HEK293 (cell line): ENCODE measurements at regions not wholly inside any gene's neighbourhood (a gene's known extent, or its start where the extent isn't known, plus 50 kb on each side); places are given as distances from the start of the nearest gene placed in this dataset.

ENCODE experiments used
- CTCF ChIA-PET: fragments of 350-600 bp; formaldehyde crosslinking; extraction: SDS; loops from one replicate; lab custom pipeline; 2021; ENCODE audit warnings: antibody characterized with exemption; lab: Yijun Ruan, JAX
- POLR2A ChIA-PET: fragments of 300-600 bp; formaldehyde crosslinking; extraction: SDS; loops from one replicate; lab custom pipeline; 2020; ENCODE audit warnings: antibody characterized with exemption, inconsistent platforms; lab: Yijun Ruan, JAX
- H3K27ac ChIP-seq: fragments of 200-500 bp; sonication (Bioruptor generic); 2 replicates; pipeline ENCODE4 v1.5.1; 2014; ENCODE audit warnings: low read depth, low read length, control low read depth, inconsistent platforms; ENCODE audit errors: extremely low read depth
- H3K36me3 ChIP-seq, 2 experiments: fragments of 200-500 bp in 1 of 2; sonication (Bioruptor generic) in 1 of 2; 1 replicate in 1 of 2; 2 replicates in 1 of 2; pipeline ENCODE4 v1.5.1; 2014 to 2017; ENCODE audit warnings: inconsistent platforms in 2 of 2, low read length in 2 of 2; ENCODE audit not compliant: control insufficient read depth in 2 of 2, insufficient read depth in 1 of 2
- H3K4me1 ChIP-seq: fragments of 200-500 bp; sonication (Bioruptor generic); 2 replicates; pipeline ENCODE4 v1.5.1; 2014; ENCODE audit warnings: mild to moderate bottlenecking, low read length, inconsistent platforms; ENCODE audit not compliant: control insufficient read depth, insufficient read depth
- H3K4me3 ChIP-seq: 2 replicates; pipeline ENCODE4 v1.5.1; 2011; ENCODE audit warnings: low read depth, mild to moderate bottlenecking, control low read depth, low read length, moderate library complexity
- H3K9me3 ChIP-seq: fragments of 200-500 bp; sonication (Bioruptor generic); 2 replicates; pipeline ENCODE4 v1.5.1; 2014; ENCODE audit warnings: low read depth, low read length, inconsistent platforms; ENCODE audit not compliant: control insufficient read depth, insufficient read depth
- GLI2 ChIP-seq: fragments of 450-650 bp; formaldehyde crosslinking; IDR thresholded peaks from 2 replicates; pipeline ENCODE4; 2017; ENCODE audit warnings: missing biosample characterization, missing genetic modification characterization, low read depth, borderline replicate concordance
- GLI4 ChIP-seq: fragments of 450-650 bp; formaldehyde crosslinking; IDR thresholded peaks from 2 replicates; pipeline ENCODE4 v1.5.1; 2016; ENCODE audit warnings: missing biosample characterization, missing genetic modification characterization
- KLF16 ChIP-seq: fragments of 450-650 bp; formaldehyde crosslinking; IDR thresholded peaks from 2 replicates; pipeline ENCODE4 v1.5.1; 2017; ENCODE audit warnings: missing biosample characterization, missing genetic modification characterization
- KLF8 ChIP-seq: fragments of 450-650 bp; formaldehyde crosslinking; IDR thresholded peaks from 2 replicates; pipeline ENCODE4 v1.5.1; 2016; ENCODE audit warnings: missing biosample characterization, missing genetic modification characterization
- YY1 ChIP-seq: fragments of 450-650 bp; formaldehyde crosslinking; IDR thresholded peaks from 2 replicates; pipeline ENCODE4 v1.5.1; 2018; ENCODE audit warnings: missing biosample characterization, missing genetic modification characterization
- ZBTB48 ChIP-seq: fragments of 450-650 bp; formaldehyde crosslinking; IDR thresholded peaks from 2 replicates; pipeline ENCODE4 v1.5.1; 2016; ENCODE audit warnings: missing biosample characterization, missing genetic modification characterization
- ZNF114 ChIP-seq: fragments of 450-650 bp; formaldehyde crosslinking; IDR thresholded peaks from 2 replicates; pipeline ENCODE4 v1.5.0; 2017; ENCODE audit warnings: missing biosample characterization, missing genetic modification characterization
- ZNF133 ChIP-seq: fragments of 450-650 bp; formaldehyde crosslinking; IDR thresholded peaks from 2 replicates; pipeline ENCODE4 v1.5.1; 2016; ENCODE audit warnings: missing biosample characterization, missing genetic modification characterization
- ZNF155 ChIP-seq: fragments of 450-650 bp; formaldehyde crosslinking; IDR thresholded peaks from 2 replicates; pipeline ENCODE4 v1.5.1; 2016; ENCODE audit warnings: missing biosample characterization, missing genetic modification characterization
- ZNF169 ChIP-seq: fragments of 450-650 bp; formaldehyde crosslinking; IDR thresholded peaks from 2 replicates; pipeline ENCODE4 v1.5.1; 2016; ENCODE audit warnings: missing biosample characterization, missing genetic modification characterization
- ZNF366 ChIP-seq: fragments of 450-650 bp; formaldehyde crosslinking; conservative IDR thresholded peaks from 2 replicates; pipeline ENCODE4 v1.5.1; 2016; ENCODE audit warnings: missing biosample characterization, missing genetic modification characterization
- ZNF558 ChIP-seq: fragments of 450-650 bp; formaldehyde crosslinking; IDR thresholded peaks from 2 replicates; pipeline ENCODE4 v1.5.1; 2016; ENCODE audit warnings: missing biosample characterization, missing genetic modification characterization
- ZNF707 ChIP-seq: fragments of 450-650 bp; formaldehyde crosslinking; IDR thresholded peaks from 2 replicates; pipeline ENCODE4 v1.5.1; 2016; ENCODE audit warnings: missing biosample characterization, missing genetic modification characterization
- ZNF76 ChIP-seq: fragments of 450-650 bp; formaldehyde crosslinking; IDR thresholded peaks from 2 replicates; pipeline ENCODE4; 2016; ENCODE audit warnings: low read depth, missing biosample characterization, missing genetic modification characterization, borderline replicate concordance
- ZNF777 ChIP-seq: fragments of 450-650 bp; formaldehyde crosslinking; IDR thresholded peaks from 2 replicates; pipeline ENCODE4 v1.5.1; 2017; ENCODE audit warnings: missing biosample characterization, missing genetic modification characterization, borderline replicate concordance
- ZNF837 ChIP-seq: fragments of 450-650 bp; formaldehyde crosslinking; IDR thresholded peaks from 2 replicates; pipeline ENCODE4 v1.5.1; 2016; ENCODE audit warnings: missing biosample characterization, missing genetic modification characterization
- TF ChIP-seq, protein P1 (sequence below): fragments of 450-650 bp; formaldehyde crosslinking; IDR thresholded peaks from 2 replicates; pipeline ENCODE4 v1.5.1; 2016; ENCODE audit warnings: missing biosample characterization, missing genetic modification characterization
- TF ChIP-seq, protein P2 (sequence below): fragments of 450-650 bp; formaldehyde crosslinking; IDR thresholded peaks from 2 replicates; pipeline ENCODE4 v1.5.1; 2016; ENCODE audit warnings: missing biosample characterization, missing genetic modification characterization
- TF ChIP-seq, protein P3 (sequence below): fragments of 450-650 bp; formaldehyde crosslinking; IDR thresholded peaks from 2 replicates; pipeline ENCODE4 v1.5.1; 2016; ENCODE audit warnings: missing biosample characterization, missing genetic modification characterization
- TF ChIP-seq, protein P4 (sequence below): fragments of 450-650 bp; formaldehyde crosslinking; IDR thresholded peaks from 2 replicates; pipeline ENCODE4 v1.5.1; 2016; ENCODE audit warnings: missing biosample characterization, missing genetic modification characterization
- TF ChIP-seq, protein P5 (sequence below): fragments of 450-650 bp; formaldehyde crosslinking; IDR thresholded peaks from 2 replicates; pipeline ENCODE4 v1.5.1; 2016; ENCODE audit warnings: missing biosample characterization, missing genetic modification characterization
- TF ChIP-seq, protein P6 (sequence below): fragments of 450-650 bp; formaldehyde crosslinking; IDR thresholded peaks from 2 replicates; pipeline ENCODE4 v1.5.1; 2016; ENCODE audit warnings: missing biosample characterization, missing genetic modification characterization, borderline replicate concordance

DNA sequence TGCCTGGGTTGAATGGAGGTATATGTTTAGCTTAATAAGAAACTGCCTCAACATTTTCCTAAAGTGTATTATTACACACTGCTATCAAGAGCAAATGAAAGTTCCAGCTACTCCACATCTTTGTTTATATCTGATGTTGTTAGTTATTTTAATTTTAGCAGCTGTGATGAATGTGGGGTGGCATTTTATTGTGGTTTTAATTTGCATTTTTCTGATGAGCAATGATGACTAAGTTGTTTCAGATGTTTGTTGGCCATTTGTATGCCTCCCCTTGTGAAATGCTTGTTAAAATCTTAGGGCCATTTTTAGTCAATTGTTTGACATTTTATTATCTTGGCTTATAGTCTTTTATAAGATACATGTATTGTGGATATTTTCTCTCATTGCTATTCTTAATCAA, 260.4 kb upstream of the SLCO3A1 start (continued):
- TF ChIP-seq, protein P1, sequence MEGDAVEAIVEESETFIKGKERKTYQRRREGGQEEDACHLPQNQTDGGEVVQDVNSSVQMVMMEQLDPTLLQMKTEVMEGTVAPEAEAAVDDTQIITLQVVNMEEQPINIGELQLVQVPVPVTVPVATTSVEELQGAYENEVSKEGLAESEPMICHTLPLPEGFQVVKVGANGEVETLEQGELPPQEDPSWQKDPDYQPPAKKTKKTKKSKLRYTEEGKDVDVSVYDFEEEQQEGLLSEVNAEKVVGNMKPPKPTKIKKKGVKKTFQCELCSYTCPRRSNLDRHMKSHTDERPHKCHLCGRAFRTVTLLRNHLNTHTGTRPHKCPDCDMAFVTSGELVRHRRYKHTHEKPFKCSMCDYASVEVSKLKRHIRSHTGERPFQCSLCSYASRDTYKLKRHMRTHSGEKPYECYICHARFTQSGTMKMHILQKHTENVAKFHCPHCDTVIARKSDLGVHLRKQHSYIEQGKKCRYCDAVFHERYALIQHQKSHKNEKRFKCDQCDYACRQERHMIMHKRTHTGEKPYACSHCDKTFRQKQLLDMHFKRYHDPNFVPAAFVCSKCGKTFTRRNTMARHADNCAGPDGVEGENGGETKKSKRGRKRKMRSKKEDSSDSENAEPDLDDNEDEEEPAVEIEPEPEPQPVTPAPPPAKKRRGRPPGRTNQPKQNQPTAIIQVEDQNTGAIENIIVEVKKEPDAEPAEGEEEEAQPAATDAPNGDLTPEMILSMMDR (tag by site-specific recombination): no peak
- TF ChIP-seq ZNF114 (tag by site-specific recombination) (no peak), ZNF169 (no peak), ZNF707 (no peak), GLI4 (no peak), ZNF133 (tag by site-specific recombination) (no peak), YY1 (no peak), ZNF837 (no peak), ZNF155 (tag by site-specific recombination) (no peak), ZNF558 (no peak)
- TF ChIP-seq, protein P2, sequence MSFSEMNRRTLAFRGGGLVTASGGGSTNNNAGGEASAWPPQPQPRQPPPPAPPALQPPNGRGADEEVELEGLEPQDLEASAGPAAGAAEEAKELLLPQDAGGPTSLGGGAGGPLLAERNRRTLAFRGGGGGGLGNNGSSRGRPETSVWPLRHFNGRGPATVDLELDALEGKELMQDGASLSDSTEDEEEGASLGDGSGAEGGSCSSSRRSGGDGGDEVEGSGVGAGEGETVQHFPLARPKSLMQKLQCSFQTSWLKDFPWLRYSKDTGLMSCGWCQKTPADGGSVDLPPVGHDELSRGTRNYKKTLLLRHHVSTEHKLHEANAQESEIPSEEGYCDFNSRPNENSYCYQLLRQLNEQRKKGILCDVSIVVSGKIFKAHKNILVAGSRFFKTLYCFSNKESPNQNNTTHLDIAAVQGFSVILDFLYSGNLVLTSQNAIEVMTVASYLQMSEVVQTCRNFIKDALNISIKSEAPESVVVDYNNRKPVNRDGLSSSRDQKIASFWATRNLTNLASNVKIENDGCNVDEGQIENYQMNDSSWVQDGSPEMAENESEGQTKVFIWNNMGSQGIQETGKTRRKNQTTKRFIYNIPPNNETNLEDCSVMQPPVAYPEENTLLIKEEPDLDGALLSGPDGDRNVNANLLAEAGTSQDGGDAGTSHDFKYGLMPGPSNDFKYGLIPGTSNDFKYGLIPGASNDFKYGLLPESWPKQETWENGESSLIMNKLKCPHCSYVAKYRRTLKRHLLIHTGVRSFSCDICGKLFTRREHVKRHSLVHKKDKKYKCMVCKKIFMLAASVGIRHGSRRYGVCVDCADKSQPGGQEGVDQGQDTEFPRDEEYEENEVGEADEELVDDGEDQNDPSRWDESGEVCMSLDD (tag by site-specific recombination): no peak
- TF ChIP-seq, protein P3, sequence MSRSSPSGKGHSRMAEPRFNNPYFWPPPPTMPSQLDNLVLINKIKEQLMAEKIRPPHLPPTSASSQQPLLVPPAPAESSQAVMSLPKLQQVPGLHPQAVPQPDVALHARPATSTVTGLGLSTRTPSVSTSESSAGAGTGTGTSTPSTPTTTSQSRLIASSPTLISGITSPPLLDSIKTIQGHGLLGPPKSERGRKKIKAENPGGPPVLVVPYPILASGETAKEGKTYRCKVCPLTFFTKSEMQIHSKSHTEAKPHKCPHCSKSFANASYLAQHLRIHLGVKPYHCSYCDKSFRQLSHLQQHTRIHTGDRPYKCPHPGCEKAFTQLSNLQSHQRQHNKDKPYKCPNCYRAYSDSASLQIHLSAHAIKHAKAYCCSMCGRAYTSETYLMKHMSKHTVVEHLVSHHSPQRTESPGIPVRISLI (tag by site-specific recombination): no peak
- TF ChIP-seq, protein P4, sequence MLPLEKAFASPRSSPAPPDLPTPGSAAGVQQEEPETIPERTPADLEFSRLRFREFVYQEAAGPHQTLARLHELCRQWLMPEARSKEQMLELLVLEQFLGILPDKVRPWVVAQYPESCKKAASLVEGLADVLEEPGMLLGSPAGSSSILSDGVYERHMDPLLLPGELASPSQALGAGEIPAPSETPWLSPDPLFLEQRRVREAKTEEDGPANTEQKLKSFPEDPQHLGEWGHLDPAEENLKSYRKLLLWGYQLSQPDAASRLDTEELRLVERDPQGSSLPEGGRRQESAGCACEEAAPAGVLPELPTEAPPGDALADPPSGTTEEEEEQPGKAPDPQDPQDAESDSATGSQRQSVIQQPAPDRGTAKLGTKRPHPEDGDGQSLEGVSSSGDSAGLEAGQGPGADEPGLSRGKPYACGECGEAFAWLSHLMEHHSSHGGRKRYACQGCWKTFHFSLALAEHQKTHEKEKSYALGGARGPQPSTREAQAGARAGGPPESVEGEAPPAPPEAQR (tag by site-specific recombination): no peak

DNA sequence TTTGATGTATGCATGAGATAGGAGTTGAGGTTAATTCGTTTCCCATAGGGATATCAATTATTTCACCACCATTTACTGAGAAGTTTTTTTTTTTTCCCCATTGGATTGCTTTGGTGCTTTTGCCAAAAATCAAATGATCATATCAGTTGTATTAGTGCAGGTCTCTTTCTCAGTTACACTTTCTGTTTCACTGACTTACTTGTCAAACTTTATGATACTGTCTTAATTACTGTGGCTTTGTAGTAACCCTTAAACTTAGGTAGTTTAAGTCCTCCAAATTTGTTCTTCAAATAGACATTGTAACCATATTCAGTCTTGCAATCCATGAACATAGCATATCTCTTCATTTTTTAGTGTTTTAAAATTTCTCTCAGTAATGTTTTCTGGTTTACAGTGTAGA, 259.9 kb upstream of the SLCO3A1 start:
- no peak overlapping the region for H3K27ac ChIP-seq
- H3K4me3 ChIP-seq: no peak overlapping the region
- H3K9me3 ChIP-seq: no peaks in the 10 kb centered on the region
- H3K4me1 ChIP-seq: no peaks in the 10 kb centered on the region
- ChIA-PET POLR2A (no interaction called here), CTCF (no interaction called here)
- H3K36me3 ChIP-seq: no peaks in the 10 kb centered on the region
- TF ChIP-seq ZNF76 (no peak), ZNF777 (tag by site-specific recombination) (no peak), ZBTB48 (no peak), GLI2 (tag by site-specific recombination) (no peak), KLF8 (no peak), KLF16 (tag by site-specific recombination) (no peak), ZNF366 (tag by site-specific recombination) (no peak)
- TF ChIP-seq, protein P5, sequence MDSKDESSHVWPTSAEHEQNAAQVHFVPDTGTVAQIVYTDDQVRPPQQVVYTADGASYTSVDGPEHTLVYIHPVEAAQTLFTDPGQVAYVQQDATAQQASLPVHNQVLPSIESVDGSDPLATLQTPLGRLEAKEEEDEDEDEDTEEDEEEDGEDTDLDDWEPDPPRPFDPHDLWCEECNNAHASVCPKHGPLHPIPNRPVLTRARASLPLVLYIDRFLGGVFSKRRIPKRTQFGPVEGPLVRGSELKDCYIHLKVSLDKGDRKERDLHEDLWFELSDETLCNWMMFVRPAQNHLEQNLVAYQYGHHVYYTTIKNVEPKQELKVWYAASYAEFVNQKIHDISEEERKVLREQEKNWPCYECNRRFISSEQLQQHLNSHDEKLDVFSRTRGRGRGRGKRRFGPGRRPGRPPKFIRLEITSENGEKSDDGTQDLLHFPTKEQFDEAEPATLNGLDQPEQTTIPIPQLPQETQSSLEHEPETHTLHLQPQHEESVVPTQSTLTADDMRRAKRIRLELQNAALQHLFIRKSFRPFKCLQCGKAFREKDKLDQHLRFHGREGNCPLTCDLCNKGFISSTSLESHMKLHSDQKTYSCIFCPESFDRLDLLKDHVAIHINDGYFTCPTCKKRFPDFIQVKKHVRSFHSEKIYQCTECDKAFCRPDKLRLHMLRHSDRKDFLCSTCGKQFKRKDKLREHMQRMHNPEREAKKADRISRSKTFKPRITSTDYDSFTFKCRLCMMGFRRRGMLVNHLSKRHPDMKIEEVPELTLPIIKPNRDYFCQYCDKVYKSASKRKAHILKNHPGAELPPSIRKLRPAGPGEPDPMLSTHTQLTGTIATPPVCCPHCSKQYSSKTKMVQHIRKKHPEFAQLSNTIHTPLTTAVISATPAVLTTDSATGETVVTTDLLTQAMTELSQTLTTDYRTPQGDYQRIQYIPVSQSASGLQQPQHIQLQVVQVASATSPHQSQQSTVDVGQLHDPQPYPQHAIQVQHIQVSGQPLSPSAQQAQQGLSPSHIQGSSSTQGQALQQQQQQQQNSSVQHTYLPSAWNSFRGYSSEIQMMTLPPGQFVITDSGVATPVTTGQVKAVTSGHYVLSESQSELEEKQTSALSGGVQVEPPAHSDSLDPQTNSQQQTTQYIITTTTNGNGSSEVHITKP (tag by site-specific recombination): no peak
- TF ChIP-seq, protein P6, sequence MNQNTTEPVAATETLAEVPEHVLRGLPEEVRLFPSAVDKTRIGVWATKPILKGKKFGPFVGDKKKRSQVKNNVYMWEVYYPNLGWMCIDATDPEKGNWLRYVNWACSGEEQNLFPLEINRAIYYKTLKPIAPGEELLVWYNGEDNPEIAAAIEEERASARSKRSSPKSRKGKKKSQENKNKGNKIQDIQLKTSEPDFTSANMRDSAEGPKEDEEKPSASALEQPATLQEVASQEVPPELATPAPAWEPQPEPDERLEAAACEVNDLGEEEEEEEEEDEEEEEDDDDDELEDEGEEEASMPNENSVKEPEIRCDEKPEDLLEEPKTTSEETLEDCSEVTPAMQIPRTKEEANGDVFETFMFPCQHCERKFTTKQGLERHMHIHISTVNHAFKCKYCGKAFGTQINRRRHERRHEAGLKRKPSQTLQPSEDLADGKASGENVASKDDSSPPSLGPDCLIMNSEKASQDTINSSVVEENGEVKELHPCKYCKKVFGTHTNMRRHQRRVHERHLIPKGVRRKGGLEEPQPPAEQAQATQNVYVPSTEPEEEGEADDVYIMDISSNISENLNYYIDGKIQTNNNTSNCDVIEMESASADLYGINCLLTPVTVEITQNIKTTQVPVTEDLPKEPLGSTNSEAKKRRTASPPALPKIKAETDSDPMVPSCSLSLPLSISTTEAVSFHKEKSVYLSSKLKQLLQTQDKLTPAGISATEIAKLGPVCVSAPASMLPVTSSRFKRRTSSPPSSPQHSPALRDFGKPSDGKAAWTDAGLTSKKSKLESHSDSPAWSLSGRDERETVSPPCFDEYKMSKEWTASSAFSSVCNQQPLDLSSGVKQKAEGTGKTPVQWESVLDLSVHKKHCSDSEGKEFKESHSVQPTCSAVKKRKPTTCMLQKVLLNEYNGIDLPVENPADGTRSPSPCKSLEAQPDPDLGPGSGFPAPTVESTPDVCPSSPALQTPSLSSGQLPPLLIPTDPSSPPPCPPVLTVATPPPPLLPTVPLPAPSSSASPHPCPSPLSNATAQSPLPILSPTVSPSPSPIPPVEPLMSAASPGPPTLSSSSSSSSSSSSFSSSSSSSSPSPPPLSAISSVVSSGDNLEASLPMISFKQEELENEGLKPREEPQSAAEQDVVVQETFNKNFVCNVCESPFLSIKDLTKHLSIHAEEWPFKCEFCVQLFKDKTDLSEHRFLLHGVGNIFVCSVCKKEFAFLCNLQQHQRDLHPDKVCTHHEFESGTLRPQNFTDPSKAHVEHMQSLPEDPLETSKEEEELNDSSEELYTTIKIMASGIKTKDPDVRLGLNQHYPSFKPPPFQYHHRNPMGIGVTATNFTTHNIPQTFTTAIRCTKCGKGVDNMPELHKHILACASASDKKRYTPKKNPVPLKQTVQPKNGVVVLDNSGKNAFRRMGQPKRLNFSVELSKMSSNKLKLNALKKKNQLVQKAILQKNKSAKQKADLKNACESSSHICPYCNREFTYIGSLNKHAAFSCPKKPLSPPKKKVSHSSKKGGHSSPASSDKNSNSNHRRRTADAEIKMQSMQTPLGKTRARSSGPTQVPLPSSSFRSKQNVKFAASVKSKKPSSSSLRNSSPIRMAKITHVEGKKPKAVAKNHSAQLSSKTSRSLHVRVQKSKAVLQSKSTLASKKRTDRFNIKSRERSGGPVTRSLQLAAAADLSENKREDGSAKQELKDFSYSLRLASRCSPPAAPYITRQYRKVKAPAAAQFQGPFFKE (tag by site-specific recombination): no peak
